NK-92 treated with Interleukin-12 subunit alpha and Interleukin-12 subunit beta, amount 100 ng/mL, for 24 hours (cell line): ENCODE measurements at regions not wholly inside any gene's neighbourhood (a gene's known extent, or its start where the extent isn't known, plus 50 kb on each side); places are given as distances from the start of the nearest gene placed in this dataset.

Experiments used
- DNase-seq: peaks from one replicate; lab custom pipeline; 2025; lab: John Stamatoyannopoulos, UW

DNA sequence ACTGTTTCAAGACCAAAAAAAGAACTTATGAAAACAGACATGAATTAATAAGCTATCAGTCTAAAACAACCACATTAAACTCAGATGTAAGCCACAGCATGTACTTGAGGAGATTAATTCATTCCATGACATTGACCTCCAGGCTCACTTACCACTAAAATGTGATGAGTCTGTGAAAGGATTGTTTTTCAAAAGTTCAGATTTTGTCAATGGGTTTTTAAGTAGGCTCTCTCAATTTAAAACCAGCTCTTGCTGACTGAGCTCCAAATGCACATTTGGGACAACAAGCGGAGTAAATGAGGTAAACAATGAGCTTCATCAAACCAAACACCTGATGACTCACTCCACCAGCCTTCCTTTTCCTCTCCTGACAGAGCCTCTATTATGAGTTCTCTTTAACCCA lies 197.0 kb downstream of the SIM1 start:
- DNase-seq, result no peak

DNA sequence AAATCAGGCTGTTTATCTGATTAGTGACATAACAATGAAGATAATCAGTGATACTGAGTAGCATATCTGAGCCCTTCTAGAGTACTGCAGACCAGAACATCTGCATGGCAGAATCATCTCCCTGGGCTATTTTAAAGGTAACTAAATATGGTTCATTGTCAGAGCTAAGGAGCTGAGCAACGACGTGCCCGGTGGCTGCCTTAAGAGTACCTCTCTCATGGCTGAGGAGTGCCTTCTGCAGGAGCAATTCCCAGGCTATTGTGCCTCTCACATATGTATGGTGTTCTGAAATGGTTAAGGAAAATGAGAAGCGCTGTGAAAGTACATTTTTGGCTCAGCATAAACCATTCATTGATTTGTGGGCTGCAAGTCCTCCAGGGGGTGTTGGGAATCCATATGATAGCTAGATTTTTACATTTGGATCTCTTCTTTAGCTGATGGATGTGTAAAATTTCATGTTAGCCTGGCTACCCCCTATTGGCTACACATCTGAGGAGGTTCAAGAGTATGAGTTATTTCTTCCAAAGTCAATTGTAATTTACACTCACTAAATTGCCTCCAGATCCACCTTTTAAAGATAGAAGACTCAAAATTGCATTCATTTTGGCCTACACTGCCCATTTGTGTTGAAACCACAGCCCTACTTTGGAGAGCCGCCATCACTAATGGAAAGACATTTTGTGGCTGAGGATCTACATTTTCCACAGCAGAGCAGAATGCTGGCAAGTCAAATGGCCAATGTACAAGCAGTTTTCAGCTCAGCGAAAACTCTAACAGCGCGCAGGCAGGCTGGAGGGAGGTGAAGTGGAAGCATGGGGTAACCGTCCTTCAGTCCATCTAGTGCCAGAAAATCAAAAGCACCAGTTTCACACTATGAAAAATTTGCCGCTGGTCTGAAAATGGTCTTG lies 198.0 kb downstream of the SIM1 start:
- no peak for DNase-seq

GRCh38 chr6:100262086-100262485 lies 202.6 kb downstream of the SIM1 start:
- no peak for DNase-seq

GRCh38 chr6:100261486-100261885 lies 203.2 kb downstream of the SIM1 start:
- DNase-seq, result no peak

- no peak for DNase-seq
Measured at GRCh38 chr6:100260584-100260983, 204.1 kb downstream of the SIM1 start.

GRCh38 chr6:100259865-100260264 lies 204.9 kb downstream of the SIM1 start:
- DNase-seq, result no peak

DNA sequence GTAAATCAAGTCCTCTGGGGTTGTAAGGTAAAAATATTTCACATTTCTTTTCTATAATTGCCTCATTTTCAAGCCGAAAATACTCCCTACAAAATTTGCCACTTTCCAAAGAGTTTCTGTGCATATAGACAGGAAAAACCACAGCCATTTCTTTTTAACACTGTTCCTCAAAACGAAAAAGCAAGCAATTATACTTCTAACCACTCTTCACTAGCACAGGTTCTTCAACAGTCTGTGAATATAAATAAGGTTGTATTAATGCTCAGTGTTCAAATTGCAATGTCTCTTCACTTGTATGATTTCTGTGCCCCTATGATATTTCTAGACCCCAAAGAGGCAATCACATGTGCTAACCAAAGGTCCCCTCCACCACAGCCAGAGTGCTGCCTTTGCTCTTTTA lies 206.0 kb downstream of the SIM1 start:
- DNase-seq, result no peak

- no peak for DNase-seq
Measured at GRCh38 chr6:100257793-100258395, 206.8 kb downstream of the SIM1 start.

DNA sequence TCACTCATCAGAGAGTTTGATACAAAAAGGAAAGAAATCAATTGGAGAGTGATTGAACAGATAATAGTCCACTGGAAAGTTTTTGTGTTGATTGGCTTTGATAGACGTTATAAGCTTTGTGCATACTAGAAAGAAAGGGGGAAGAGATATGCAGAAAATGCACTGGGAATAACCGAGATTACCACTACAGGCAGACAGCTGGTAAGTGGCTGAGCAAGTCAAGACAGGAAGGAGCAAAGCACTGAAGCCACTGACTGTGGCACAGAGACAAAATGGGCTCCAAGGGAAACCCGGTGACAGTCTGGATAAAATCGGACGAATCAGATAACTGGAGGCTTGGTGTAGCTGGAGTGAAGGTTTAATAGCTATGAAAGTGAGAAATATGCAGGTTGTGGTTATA lies 209.0 kb downstream of the SIM1 start:
- DNase-seq, result no peak

- DNase-seq, result no peak
Measured at GRCh38 chr6:100247123-100247522, 217.6 kb downstream of the SIM1 start.

DNA sequence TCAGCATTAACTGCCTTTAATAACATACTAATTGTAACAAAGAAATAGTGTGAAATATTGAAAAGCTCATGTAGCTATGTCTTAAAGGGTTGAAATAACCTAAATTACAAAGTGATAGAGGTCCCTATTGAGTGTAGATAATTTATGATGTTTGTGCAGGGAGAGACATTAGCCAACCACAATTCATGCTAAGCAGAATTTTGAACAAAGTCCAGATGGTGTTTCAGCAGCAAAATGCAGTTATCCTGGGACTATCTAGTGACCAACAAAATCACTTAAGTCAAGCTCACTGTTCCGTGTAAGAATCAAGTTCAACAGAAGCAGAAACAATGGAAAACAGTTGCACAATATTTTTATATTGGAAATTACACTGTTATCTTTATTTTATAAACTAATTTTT lies 218.5 kb downstream of the SIM1 start:
- DNase-seq, result no peak

- no peak for DNase-seq
Measured at GRCh38 chr6:100240798-100241197, 223.9 kb downstream of the SIM1 start.

DNA sequence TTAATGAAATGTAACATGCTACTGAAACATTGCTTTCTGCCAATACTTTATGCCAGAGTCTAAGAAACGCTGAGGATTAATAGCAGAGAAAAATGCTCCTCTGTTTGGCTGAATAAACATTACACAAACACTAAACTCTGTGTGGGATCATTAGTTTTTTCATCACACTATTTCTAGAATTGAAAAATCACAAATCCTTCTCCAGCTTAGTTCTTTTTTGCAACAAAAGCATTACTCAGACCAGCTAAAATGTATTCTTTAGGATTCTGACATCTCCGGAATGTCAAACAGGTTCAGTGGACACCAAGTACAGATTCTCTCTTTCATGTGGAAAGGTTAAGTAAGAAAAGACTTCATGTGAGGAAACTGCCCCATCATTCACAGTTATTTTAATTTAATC lies 226.9 kb downstream of the SIM1 start:
- no peak for DNase-seq

DNA sequence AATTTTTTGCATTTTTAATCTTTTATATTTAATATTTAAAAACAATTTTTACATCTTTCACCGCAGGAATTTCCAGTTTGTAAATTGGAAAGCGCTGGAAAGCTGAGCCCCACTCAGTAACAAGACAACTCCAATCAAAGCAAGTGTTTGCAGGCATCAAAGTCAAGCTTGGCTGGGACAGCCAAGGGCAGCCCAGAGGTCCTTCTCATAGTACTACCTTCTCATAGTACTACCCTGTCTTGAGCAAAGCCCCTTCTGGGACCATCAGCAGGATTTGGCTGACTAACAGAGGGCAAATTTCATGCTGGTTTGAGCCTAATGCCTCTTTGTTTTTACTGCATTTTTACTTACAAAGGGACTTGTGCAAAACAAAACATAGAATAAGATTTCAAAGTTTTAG lies 228.3 kb downstream of the SIM1 start:
- no peak for DNase-seq

DNA sequence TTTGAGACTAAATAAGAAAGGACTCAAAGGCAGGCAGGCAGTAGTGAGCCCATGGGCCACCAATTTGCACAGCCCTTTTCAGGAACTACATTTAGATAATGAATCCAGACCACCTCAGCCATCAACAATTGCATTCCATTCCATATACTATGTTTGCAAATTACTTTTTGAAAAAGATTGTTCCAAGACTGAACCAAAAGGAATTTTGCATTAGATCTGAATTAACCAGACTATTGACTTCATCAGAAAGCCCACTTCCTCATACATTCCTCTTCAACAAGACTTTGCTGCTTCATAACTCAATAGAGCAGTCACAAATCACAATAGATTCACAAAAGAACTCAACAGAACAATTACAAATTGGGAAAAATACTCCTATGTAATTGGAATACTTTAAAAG lies 229.1 kb downstream of the SIM1 start:
- no peak for DNase-seq

- no peak for DNase-seq
Measured at GRCh38 chr6:100234625-100235024, 230.1 kb downstream of the SIM1 start.

DNA sequence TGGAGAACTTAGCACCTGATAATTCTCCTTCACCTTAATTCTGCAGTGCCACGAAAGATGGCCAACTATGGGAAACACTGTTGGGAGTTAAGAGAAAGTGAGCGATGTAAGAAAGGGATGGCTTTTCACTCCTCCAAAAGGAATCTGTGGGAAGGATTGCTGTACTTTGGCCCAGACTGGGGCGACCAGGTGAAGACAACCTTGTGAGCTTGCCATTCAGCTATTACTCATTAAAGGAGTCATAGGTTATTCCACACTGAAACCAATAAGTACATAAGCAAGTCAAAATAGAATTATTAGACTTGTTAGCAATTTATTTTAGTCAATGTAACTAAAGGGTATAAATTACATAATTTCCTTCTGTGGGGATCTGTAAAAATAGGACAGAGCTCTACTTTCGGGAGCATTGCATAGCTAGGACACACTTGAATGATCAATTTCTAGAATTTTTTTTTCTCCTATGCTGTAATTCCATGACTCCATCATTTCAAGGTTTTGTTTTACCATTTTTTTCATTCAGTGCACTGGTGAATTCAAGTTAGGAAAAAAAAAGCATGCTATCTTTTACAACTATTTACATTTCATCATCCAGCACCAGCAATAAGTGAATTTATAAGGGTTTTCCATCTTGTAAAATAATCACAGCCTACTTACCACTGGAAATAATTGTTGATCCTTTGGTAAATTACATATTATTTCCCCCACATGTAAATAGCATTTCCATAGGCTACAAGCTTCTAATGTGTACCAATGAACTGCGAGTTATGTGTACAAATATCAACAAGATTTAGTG lies 231.7 kb downstream of the SIM1 start:
- DNase-seq, result no peak

DNA sequence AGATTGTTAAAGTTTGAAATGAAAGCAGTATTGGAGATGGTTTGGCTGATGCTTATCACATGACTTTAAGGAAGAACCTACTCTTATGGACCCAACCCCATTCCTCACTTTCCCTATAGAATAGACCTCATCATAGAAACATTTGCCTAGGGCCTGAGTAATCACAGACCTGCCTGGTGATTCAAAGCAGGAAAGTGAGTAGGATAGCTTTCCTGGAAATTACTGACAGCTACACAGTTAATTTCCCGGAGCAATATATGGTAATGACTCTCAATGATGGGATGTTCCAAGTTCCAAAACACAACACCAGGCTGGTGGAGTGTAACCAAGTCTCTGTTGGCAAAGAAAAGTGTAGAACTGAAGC lies 233.8 kb downstream of the SIM1 start:
- no peak for DNase-seq

GRCh38 chr6:100230115-100230952 lies 234.4 kb downstream of the SIM1 start:
- DNase-seq, result no peak

GRCh38 chr6:100229512-100229911 lies 235.2 kb downstream of the SIM1 start:
- DNase-seq, result no peak

- DNase-seq, result peak; percentile 73
Measured at GRCh38 chr6:100228834-100229441, 234.9 kb upstream of the MCHR2 start.

GRCh38 chr6:100228437-100228833 lies 234.4 kb upstream of the MCHR2 start:
- no peak for DNase-seq
